Endothelial cell of umbilical vein (primary cell): ENCODE measurements at regions not wholly inside any gene's neighbourhood (a gene's known extent, or its start where the extent isn't known, plus 50 kb on each side); places are given as distances from the start of the nearest gene placed in this dataset.
A peak's percentile ranks its signal among the peaks of the same experiment; 100 is the strongest.

Experiments
- BruUV-seq: library from RNA; stranded (reverse); fragments of 400-500 nt; replicated peaks from 2 replicates; lab custom pipeline; 2021; lab: Mats Ljungman, UMichigan
- CTCF ChIA-PET: fragments of 300-600, 350-600 bp; sonication (Branson Sonifier 250); formaldehyde crosslinking; loops from one replicate; lab custom pipeline; 2021; ENCODE audit warnings: antibody characterized with exemption, inconsistent platforms; lab: Charles Lee
- POLR2A ChIA-PET: fragments of 300-600, 350-600 bp; sonication (Branson Sonifier 250); formaldehyde crosslinking; loops from one replicate; lab custom pipeline; 2021; ENCODE audit warnings: antibody characterized with exemption, inconsistent platforms; lab: Charles Lee
- DNase-seq: peaks from one replicate; pipeline ENCODE4 v3.0.0-alpha.2; 2011; ENCODE audit warnings: low read depth, low spot score
- FAIRE-seq: peaks from 2 replicates; lab custom pipeline; 2011; peaks lifted over from hg19 to GRCh38; lab: Jason Lieb, UNC
- H2AFZ ChIP-seq: 2 replicates; pipeline ENCODE4 v1.6.0; 2012; ENCODE audit warnings: low read depth, low read length, control low read depth, inconsistent platforms
- H3K27ac ChIP-seq: 2 replicates; pipeline ENCODE4 v1.5.1; 2011; ENCODE audit warnings: low read depth, mild to moderate bottlenecking, control low read depth, low read length, moderate library complexity; ENCODE audit not compliant: insufficient read depth
- H3K27me3 ChIP-seq, 2 experiments: 2 replicates each; pipeline versions ENCODE4 v1.6.0 to v1.6.1; 2011; ENCODE audit warnings: low read length in 2 of 2, mixed read lengths in 1 of 2; ENCODE audit not compliant: control insufficient read depth in 2 of 2, insufficient read depth in 2 of 2
- H3K36me3 ChIP-seq, 2 experiments: 2 replicates in 1 of 2; 3 replicates in 1 of 2; pipeline ENCODE4 v1.5.1; 2011; ENCODE audit warnings: low read length in 2 of 2, mild to moderate bottlenecking in 1 of 2, moderate library complexity in 1 of 2; ENCODE audit not compliant: control insufficient read depth in 2 of 2, insufficient read depth in 2 of 2; ENCODE audit errors: extremely low read depth in 1 of 2
- H3K4me1 ChIP-seq: 3 replicates; pipeline ENCODE4 v1.5.1; 2011; ENCODE audit warnings: mild to moderate bottlenecking, low read length; ENCODE audit not compliant: control insufficient read depth, insufficient read depth; ENCODE audit errors: extremely low read depth
- H3K4me2 ChIP-seq: 2 replicates; pipeline ENCODE4 v1.6.1; 2011; ENCODE audit warnings: low read length, control low read depth, mixed read lengths; ENCODE audit not compliant: insufficient read depth
- H3K4me3 ChIP-seq, 3 experiments: fragments of 200-600 bp in 1 of 3; sonication (generic), shearing (Covaris generic) in 1 of 3; replicated peaks in 1 of 3; 2 replicates each; pipeline ENCODE4 v1.5.1; 2011 to 2016; ENCODE audit warnings: control low read depth in 3 of 3, low read length in 3 of 3, mild to moderate bottlenecking in 2 of 3, inconsistent platforms in 1 of 3, low read depth in 1 of 3, moderate library complexity in 1 of 3; ENCODE audit not compliant: insufficient read depth in 1 of 3
- H3K79me2 ChIP-seq: 2 replicates; pipeline ENCODE4 v1.6.0; 2012; ENCODE audit warnings: low read length, inconsistent platforms; ENCODE audit not compliant: control insufficient read depth, insufficient read depth
- H3K9ac ChIP-seq: replicated peaks from 2 replicates; pipeline ENCODE3; 2011; ENCODE audit warnings: low read length, control low read depth; ENCODE audit not compliant: insufficient read depth; ENCODE audit errors: extremely low read depth
- H3K9me1 ChIP-seq: replicated peaks from 3 replicates; pipeline ENCODE4 v1.6.0; 2011; ENCODE audit warnings: mild to moderate bottlenecking, low read length; ENCODE audit not compliant: control insufficient read depth, insufficient read depth; ENCODE audit errors: extremely low read depth
- H3K9me3 ChIP-seq: replicated peaks from 2 replicates; pipeline ENCODE4 v1.5.1; 2012; ENCODE audit warnings: low read length, inconsistent platforms; ENCODE audit not compliant: control insufficient read depth, insufficient read depth
- H4K20me1 ChIP-seq: replicated peaks from 2 replicates; pipeline ENCODE3; 2011; ENCODE audit warnings: mild to moderate bottlenecking, low read length; ENCODE audit not compliant: control insufficient read depth, insufficient read depth; ENCODE audit errors: extremely low read depth
- CTCF ChIP-seq, 2 donors: IDR thresholded peaks; 1 replicate in 1 of 2; 2 replicates in 1 of 2; pipeline ENCODE4 v1.5.1; 2011; ENCODE audit warnings: low read length in 2 of 2, mild to moderate bottlenecking in 2 of 2, moderate library complexity in 2 of 2, control low read depth in 1 of 2, inconsistent platforms in 1 of 2, low read depth in 1 of 2; ENCODE audit not compliant: insufficient read depth in 1 of 2; ENCODE audit errors: extremely low read depth in 1 of 2
- EZH2 ChIP-seq: IDR thresholded peaks from 2 replicates; pipeline ENCODE4 v1.6.1; 2012; ENCODE audit warnings: borderline replicate concordance, low read depth, mild to moderate bottlenecking, moderate library complexity, low read length, inconsistent platforms; ENCODE audit not compliant: severe bottlenecking
- FOS ChIP-seq: IDR thresholded peaks from 2 replicates; pipeline ENCODE4 v1.6.1; 2011; ENCODE audit warnings: mild to moderate bottlenecking, low read length, moderate library complexity, borderline replicate concordance; ENCODE audit not compliant: insufficient read depth
- GATA2 ChIP-seq: IDR thresholded peaks from 2 replicates; pipeline ENCODE4 v1.7.0; 2011; ENCODE audit warnings: low read depth, mild to moderate bottlenecking, moderate library complexity, mixed read lengths, low read length; ENCODE audit not compliant: insufficient read length, insufficient read depth
- JUN ChIP-seq: IDR thresholded peaks from 2 replicates; pipeline ENCODE4 v1.6.1; 2011; ENCODE audit warnings: borderline replicate concordance, low read depth; ENCODE audit not compliant: insufficient read length, insufficient read depth
- MYC ChIP-seq: IDR thresholded peaks from one replicate; pipeline ENCODE4 v1.6.1; 2011; ENCODE audit warnings: mild to moderate bottlenecking, low read depth, low read length
- POLR2A ChIP-seq: IDR thresholded peaks from 2 replicates; pipeline ENCODE4 v1.6.1; 2012; ENCODE audit warnings: low read depth, mild to moderate bottlenecking, control low read depth, low read length
- POLR2AphosphoS5 ChIP-seq: IDR thresholded peaks from 2 replicates; pipeline ENCODE4 v1.6.1; 2012; ENCODE audit warnings: low read depth, mild to moderate bottlenecking, control low read depth, low read length, moderate library complexity; ENCODE audit not compliant: insufficient read depth
- dilution Hi-C: fragments of 300-500 bp; cut with MboI; formaldehyde crosslinking; loops from one replicate; pipeline ENCODE4 v1.15.0; 2019; ENCODE audit warnings: low sequenced_read_pairs; ENCODE audit not compliant: extremely low pct_ligation_motif_present
- intact Hi-C: fragments of 100-400 bp; cut with micrococcal nuclease; formaldehyde crosslinking; loops from one replicate; pipeline ENCODE4 v1.10.0; 2022
- TF ChIP-seq, protein P1 (sequence below): IDR thresholded peaks from 2 replicates; pipeline ENCODE4 v1.6.1; 2011; ENCODE audit not compliant: insufficient read depth, insufficient read length

- CTCF ChIA-PET = interaction anchor here (1.1 kb wide), 1 partner anchor 91 kb away, joined by 3 read pairs; no protein-coding TSS in a partner anchor
- no TSS peak for BruUV-seq
Observed at GRCh38 chr12:91890742-91891141, 254.9 kb downstream of the BTG1 start.

DNA sequence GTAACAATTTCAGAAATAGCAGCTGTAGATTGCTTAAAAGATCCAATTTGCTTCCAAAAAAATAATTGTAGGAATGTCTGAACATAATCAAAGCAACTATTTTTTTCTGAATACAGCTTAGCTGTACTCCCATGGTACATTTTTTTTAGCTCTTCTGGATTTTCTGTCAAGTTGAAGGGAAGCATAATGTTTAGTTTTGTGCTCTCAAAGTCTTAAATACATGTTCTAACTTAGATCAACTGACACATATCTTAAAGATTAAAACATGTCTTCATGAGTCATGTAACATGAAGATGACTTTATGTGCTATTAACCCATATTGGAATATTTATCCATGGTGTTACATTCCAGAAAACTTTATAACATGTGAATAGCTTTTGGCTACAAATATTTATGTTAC lies 255.7 kb downstream of the BTG1 start:
- Histone ChIP-seq H3K4me1 (peaks cover 8% of the 10 kb centered on the region), H3K9me3 (no peaks in the 10 kb centered on the region), H3K79me2 (no peaks in the 10 kb centered on the region), H3K9me1 (no peaks in the 10 kb centered on the region), H2AFZ (no peak overlapping the region), H3K27ac (no peak overlapping the region), H3K4me2 (no peak overlapping the region), H4K20me1 (no peaks in the 10 kb centered on the region), H3K27me3 (no peaks in the 10 kb centered on the region), H3K36me3 (no peaks in the 10 kb centered on the region), H3K4me3 (no peak overlapping the region), H3K9ac (no peak overlapping the region)
- ChIA-PET CTCF (no interaction called here), POLR2A (no interaction called here)
- DNase-seq (no peak), FAIRE-seq (no peak)
- no peak for TF ChIP-seq MYC
- TF ChIP-seq JUN = no peak
- TF ChIP-seq POLR2AphosphoS5 = no peak
- TF ChIP-seq CTCF (IDR thresholded peaks at IDR 0.05; ENCODE audit: extremely low read depth in 1 of 2, insufficient read depth in 1 of 2, low read depth in 1 of 2, low read length in 2 of 2) = no peak
- no peak for TF ChIP-seq GATA2
- TF ChIP-seq POLR2A = no peak
- no peak for TF ChIP-seq EZH2
- TF ChIP-seq FOS = no peak
- TF ChIP-seq, protein P1, sequence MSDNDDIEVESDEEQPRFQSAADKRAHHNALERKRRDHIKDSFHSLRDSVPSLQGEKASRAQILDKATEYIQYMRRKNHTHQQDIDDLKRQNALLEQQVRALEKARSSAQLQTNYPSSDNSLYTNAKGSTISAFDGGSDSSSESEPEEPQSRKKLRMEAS = no peak
- intact Hi-C loops = loop anchor here (5.0 kb wide), 1 partner anchor 97 kb away; no protein-coding TSS in a partner anchor
- dilution Hi-C loops = no loop called here
- no TSS peak for BruUV-seq

More at GRCh38 chr12:91890742-91891141, 254.9 kb downstream of the BTG1 start:
- H3K9ac ChIP-seq = no peak overlapping the region
- no peaks in the 10 kb centered on the region for H4K20me1 ChIP-seq
- dilution Hi-C loops = no loop called here
- no peak overlapping the region for H2AFZ ChIP-seq
- no peaks in the 10 kb centered on the region for H3K27me3 ChIP-seq
- POLR2A ChIA-PET = no interaction called here
- H3K4me3 ChIP-seq = no peak overlapping the region
- H3K9me3 ChIP-seq = no peaks in the 10 kb centered on the region
- TF ChIP-seq EZH2 = no peak
- peak; percentile 28 for TF ChIP-seq JUN
- H3K4me2 ChIP-seq = no peak overlapping the region
- no peaks in the 10 kb centered on the region for H3K79me2 ChIP-seq
- FAIRE-seq = no peak
- no peaks in the 10 kb centered on the region for H3K9me1 ChIP-seq
- H3K4me1 ChIP-seq = peaks cover 8% of the 10 kb centered on the region
- H3K27ac ChIP-seq = no peak overlapping the region
- H3K36me3 ChIP-seq = no peaks in the 10 kb centered on the region
- peak; percentile 50 for DNase-seq
- intact Hi-C loops = no loop called here
